ENCODE measurements at regions not wholly inside any gene's neighbourhood (a gene's known extent, or its start where the extent isn't known, plus 50 kb on each side); places are given as distances from the start of the nearest gene placed in this dataset.
A peak's percentile ranks its signal among the peaks of the same experiment; 100 is the strongest.

DNA sequence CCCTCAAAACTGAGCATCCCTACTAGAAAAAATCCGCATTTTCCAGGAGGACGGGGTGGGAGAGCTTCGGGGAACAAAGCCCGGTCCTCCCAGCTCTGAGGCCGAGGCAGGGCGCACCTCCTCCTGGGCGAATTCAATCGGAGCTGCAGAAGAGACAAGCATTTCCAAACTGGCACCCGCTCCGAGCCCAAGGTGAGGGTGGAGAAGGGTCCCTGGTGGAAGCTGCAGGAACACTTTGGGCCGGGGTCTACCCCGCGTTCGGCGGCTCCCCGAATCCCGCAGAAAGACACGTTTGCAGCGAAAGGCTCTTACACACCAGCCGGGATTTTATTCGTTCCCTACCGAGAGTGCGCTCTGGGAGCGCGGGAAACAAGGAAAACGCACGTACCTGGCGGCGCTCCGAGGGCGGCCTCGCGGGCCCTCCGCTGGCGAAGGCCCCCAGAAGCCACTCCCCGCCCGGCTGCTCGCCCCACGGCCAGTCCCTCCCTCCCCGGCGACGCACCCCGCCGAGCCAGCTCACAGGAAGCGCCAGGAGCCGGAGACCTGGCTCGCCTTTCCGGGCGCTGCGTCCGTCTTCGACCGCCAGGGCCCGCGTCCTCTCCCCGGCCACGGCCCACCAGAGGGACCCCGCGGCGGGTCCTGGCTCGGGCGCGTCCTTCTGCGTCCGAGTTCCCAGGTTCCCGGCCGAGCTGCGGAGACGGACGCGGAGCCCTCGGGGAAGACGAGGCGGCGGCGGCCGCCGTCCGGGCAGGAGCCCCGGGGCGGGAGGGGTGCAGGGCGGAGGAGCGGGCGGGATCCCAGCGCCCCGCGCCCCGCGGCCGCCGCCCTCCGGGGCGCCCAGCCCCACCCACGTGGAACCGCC, 49.8 kb upstream of the BAHCC1 start:
- H2AFZ ChIP-seq (ENCODE audit: low read length, unreplicated experiment) = no peak overlapping the region

More for the DNA sequence above, 49.8 kb upstream of the BAHCC1 start:
- H3K79me2 ChIP-seq (ENCODE audit: control insufficient read depth, insufficient read depth, low read length, unreplicated experiment) = peaks cover 50% of the 10 kb centered on the region
- peaks cover 3% of the 10 kb centered on the region for H3K4me1 ChIP-seq (ENCODE audit: control insufficient read depth, insufficient read depth, low read length, unreplicated experiment)
- no peaks in the 10 kb centered on the region for H3K27me3 ChIP-seq (ENCODE audit: insufficient read depth, low read length)
- H3K36me3 ChIP-seq (ENCODE audit: insufficient read depth, low read length) = no peaks in the 10 kb centered on the region
- peak overlapping the region; percentile 99 for H3K4me3 ChIP-seq (ENCODE audit: low read depth, low read length)
- peak overlapping the region; percentile 90 for H3K27ac ChIP-seq (ENCODE audit: low read depth, low read length)

Data from ACC112 (cell line).